ENCODE measurements at regions not wholly inside any gene's neighbourhood (a gene's known extent, or its start where the extent isn't known, plus 50 kb on each side); places are given as distances from the start of the nearest gene placed in this dataset.

GRCh38 chr6:168948002-168948401 lies 305.6 kb downstream of the THBS2 start:
- no peak for DNase-seq (ENCODE audit: low spot score)
- no peaks in the 10 kb centered on the region for H3K79me2 ChIP-seq (ENCODE audit: low read depth)
- H3K9me3 ChIP-seq (ENCODE audit: low read depth): no peaks in the 10 kb centered on the region
- H3K4me3 Mint-ChIP-seq: no peak overlapping the region
- TF ChIP-seq CTCF (IDR thresholded peaks at IDR 0.05): no peak
- TF ChIP-seq EZH2phosphoT487 (IDR thresholded peaks at IDR 0.05): no peak
- no peak for TF ChIP-seq EZH2 (IDR thresholded peaks at IDR 0.05)
- H3K4me3 ChIP-seq: no peak overlapping the region
- no peaks in the 10 kb centered on the region for H3K27me3 ChIP-seq
- H3K9me3 Mint-ChIP-seq: no peaks in the 10 kb centered on the region
- no peaks in the 10 kb centered on the region for H3K27me3 Mint-ChIP-seq (ENCODE audit: insufficient read depth, low read depth)
- no peaks in the 10 kb centered on the region for H4K20me1 ChIP-seq (ENCODE audit: low read depth)
- H3K27ac ChIP-seq: no peak overlapping the region
- H3K4me1 Mint-ChIP-seq: no peaks in the 10 kb centered on the region
- H3F3A ChIP-seq (ENCODE audit: low read depth): no peaks in the 10 kb centered on the region
- no peak overlapping the region for H2AFZ ChIP-seq (replicated peaks)
- H3K36me3 Mint-ChIP-seq: no peaks in the 10 kb centered on the region
- no peak overlapping the region for H3K27ac Mint-ChIP-seq
- H3K4me2 ChIP-seq: no peak overlapping the region
- H3K36me3 ChIP-seq: no peaks in the 10 kb centered on the region
- H3K9ac ChIP-seq: no peak overlapping the region
- H3K4me1 ChIP-seq: no peaks in the 10 kb centered on the region

- no peak for TF ChIP-seq EZH2 (IDR thresholded peaks at IDR 0.05)
- Mint-ChIP-seq H3K4me1 (peaks cover 3% of the 10 kb centered on the region), H3K27ac (no peak overlapping the region), H3K4me3 (no peak overlapping the region), H3K9me3 (no peaks in the 10 kb centered on the region), H3K36me3 (no peaks in the 10 kb centered on the region), H3K27me3 (ENCODE audit: insufficient read depth, low read depth) (peaks cover 2% of the 10 kb centered on the region)
- DNase-seq (ENCODE audit: low spot score): no peak
- Histone ChIP-seq H3K4me1 (no peaks in the 10 kb centered on the region), H3K9me3 (ENCODE audit: low read depth) (no peaks in the 10 kb centered on the region), H2AFZ (replicated peaks) (no peak overlapping the region), H3K27ac (no peak overlapping the region), H3K4me2 (no peak overlapping the region), H3F3A (ENCODE audit: low read depth) (no peaks in the 10 kb centered on the region), H3K36me3 (no peaks in the 10 kb centered on the region), H4K20me1 (ENCODE audit: low read depth) (no peaks in the 10 kb centered on the region), H3K27me3 (no peaks in the 10 kb centered on the region), H3K9ac (no peak overlapping the region), H3K4me3 (no peak overlapping the region), H3K79me2 (ENCODE audit: low read depth) (no peaks in the 10 kb centered on the region)
Measured at GRCh38 chr6:168943231-168943905, 310.3 kb downstream of the THBS2 start.

GRCh38 chr6:168942646-168943045 lies 311.0 kb downstream of the THBS2 start:
- Histone ChIP-seq H3K27ac (no peak overlapping the region), H2AFZ (replicated peaks) (no peak overlapping the region), H3K4me1 (no peaks in the 10 kb centered on the region), H3F3A (ENCODE audit: low read depth) (no peaks in the 10 kb centered on the region), H4K20me1 (ENCODE audit: low read depth) (no peaks in the 10 kb centered on the region), H3K27me3 (no peaks in the 10 kb centered on the region), H3K79me2 (ENCODE audit: low read depth) (no peaks in the 10 kb centered on the region), H3K9me3 (ENCODE audit: low read depth) (no peaks in the 10 kb centered on the region), H3K4me2 (no peak overlapping the region), H3K9ac (no peak overlapping the region), H3K4me3 (no peak overlapping the region), H3K36me3 (no peaks in the 10 kb centered on the region)
- no peaks in the 10 kb centered on the region for H3K36me3 Mint-ChIP-seq
- H3K4me1 Mint-ChIP-seq: peaks cover 4% of the 10 kb centered on the region
- H3K4me3 Mint-ChIP-seq: no peak overlapping the region
- no peak for DNase-seq (ENCODE audit: low spot score)
- no peak overlapping the region for H3K27ac Mint-ChIP-seq
- no peaks in the 10 kb centered on the region for H3K9me3 Mint-ChIP-seq
- peaks cover 2% of the 10 kb centered on the region for H3K27me3 Mint-ChIP-seq (ENCODE audit: insufficient read depth, low read depth)
- no peak for TF ChIP-seq EZH2 (IDR thresholded peaks at IDR 0.05)

- Histone ChIP-seq H3K4me3 (no peak overlapping the region), H3K27ac (no peak overlapping the region), H4K20me1 (ENCODE audit: low read depth) (no peaks in the 10 kb centered on the region), H3K27me3 (no peaks in the 10 kb centered on the region), H3K36me3 (no peaks in the 10 kb centered on the region), H3K4me1 (no peaks in the 10 kb centered on the region), H2AFZ (replicated peaks) (no peak overlapping the region), H3K9ac (no peak overlapping the region), H3K4me2 (no peak overlapping the region), H3K79me2 (ENCODE audit: low read depth) (no peaks in the 10 kb centered on the region), H3F3A (ENCODE audit: low read depth) (no peaks in the 10 kb centered on the region), H3K9me3 (ENCODE audit: low read depth) (no peaks in the 10 kb centered on the region)
- Mint-ChIP-seq H3K27ac (no peak overlapping the region), H3K27me3 (ENCODE audit: insufficient read depth, low read depth) (peaks cover 2% of the 10 kb centered on the region), H3K4me3 (no peak overlapping the region), H3K4me1 (peaks cover 10% of the 10 kb centered on the region), H3K9me3 (no peaks in the 10 kb centered on the region), H3K36me3 (no peaks in the 10 kb centered on the region)
- no peak for TF ChIP-seq EZH2 (IDR thresholded peaks at IDR 0.05)
- TF ChIP-seq EZH2phosphoT487 (IDR thresholded peaks at IDR 0.05): no peak
- no peak for TF ChIP-seq CTCF (IDR thresholded peaks at IDR 0.05)
- no peak for DNase-seq (ENCODE audit: low spot score)
Measured at GRCh38 chr6:168941036-168941435, 312.6 kb downstream of the THBS2 start.
